B cell (primary cell): ENCODE measurements at regions not wholly inside any gene's neighbourhood (a gene's known extent, or its start where the extent isn't known, plus 50 kb on each side); places are given as distances from the start of the nearest gene placed in this dataset.

Experiments used
- ATAC-seq: fragments of 200-7000 bp; cut with Tn5 transposase; one replicate; pipeline ENCODE4 v1.10.0; 2021; ENCODE audit warnings: low read depth, mild to moderate bottlenecking, moderate number of reproducible peaks, moderate library complexity
- CTCF ChIA-PET: fragments of 350-600 bp; sonication (Branson Sonifier 250); formaldehyde crosslinking; loops from one replicate; lab custom pipeline; 2021; ENCODE audit warnings: antibody characterized with exemption, inconsistent platforms; lab: Charles Lee
- POLR2A ChIA-PET: fragments of 350-600 bp; sonication (Branson Sonifier 250); formaldehyde crosslinking; loops from one replicate; lab custom pipeline; 2021; ENCODE audit warnings: antibody characterized with exemption; lab: Charles Lee
- DNase-seq: peaks from one replicate; pipeline ENCODE4 v3.0.0; 2013
- H2AFZ ChIP-seq: 2 replicates; pipeline ENCODE4 v1.6.1; 2012; ENCODE audit warnings: mild to moderate bottlenecking, low read depth, low read length; ENCODE audit not compliant: insufficient read depth, poor library complexity, severe bottlenecking
- H3K27ac ChIP-seq, 2 donors: 1 replicate in 1 of 2; 2 replicates in 1 of 2; pipeline ENCODE4 v1.5.1; 2012 to 2013; ENCODE audit warnings: low read length in 2 of 2, mild to moderate bottlenecking in 2 of 2, moderate library complexity in 1 of 2
- H3K27me3 ChIP-seq, 4 experiments: fragments of 200-600 bp in 1 of 4; sonication (generic) in 1 of 4; replicated peaks in 1 of 4; 1 replicate in 2 of 4; 2 replicates in 2 of 4; pipeline versions ENCODE4 v1.6.1 to v1.7.0; 2013 to 2016; ENCODE audit warnings: low read length in 3 of 4, mild to moderate bottlenecking in 2 of 4, mixed read lengths in 1 of 4, moderate library complexity in 1 of 4; ENCODE audit not compliant: insufficient read depth in 4 of 4, control insufficient read depth in 3 of 4; ENCODE audit errors: control extremely low read depth in 1 of 4
- H3K36me3 ChIP-seq, 2 experiments: replicated peaks in 1 of 2; 1 replicate in 1 of 2; 2 replicates in 1 of 2; pipeline versions ENCODE4 v1.6.1 to v1.7.1; 2013; ENCODE audit warnings: low read length in 1 of 2; ENCODE audit not compliant: insufficient read depth in 2 of 2, control insufficient read depth in 1 of 2; ENCODE audit errors: control extremely low read depth in 1 of 2, extremely low read depth in 1 of 2
- H3K4me1 ChIP-seq, 2 donors: fragments of 200-600 bp in 1 of 2; sonication (generic) in 1 of 2; 1 replicate in 1 of 2; 2 replicates in 1 of 2; pipeline versions ENCODE4 v1.5.1 to v1.6.1; 2013 to 2017; ENCODE audit warnings: low read length in 2 of 2; ENCODE audit not compliant: control insufficient read depth in 2 of 2, insufficient read depth in 2 of 2
- H3K4me2 ChIP-seq: replicated peaks from 2 replicates; pipeline ENCODE3; 2012; ENCODE audit warnings: mild to moderate bottlenecking, low read depth, low read length; ENCODE audit not compliant: poor library complexity, severe bottlenecking
- H3K4me3 ChIP-seq, 5 experiments: fragments of 200-600 bp in 1 of 5; sonication (generic) in 1 of 5; 1 replicate in 3 of 5; 2 replicates in 2 of 5; pipeline versions ENCODE4 v1.5.1 to v1.7.0; 2011 to 2016; ENCODE audit warnings: low read length in 4 of 5, mild to moderate bottlenecking in 4 of 5, low read depth in 2 of 5, control low read depth in 1 of 5, moderate library complexity in 1 of 5; ENCODE audit not compliant: insufficient read depth in 1 of 5; ENCODE audit errors: control extremely low read depth in 1 of 5, extremely low read depth in 1 of 5
- H3K79me2 ChIP-seq: fragments of 200-600 bp; sonication (generic); one replicate; pipeline ENCODE4 v1.6.0; 2016; ENCODE audit warnings: low read length; ENCODE audit not compliant: control insufficient read depth, insufficient read depth
- H3K9ac ChIP-seq: fragments of 200-600 bp; sonication (generic); 2 replicates; pipeline ENCODE4 v1.6.1; 2017; ENCODE audit warnings: mild to moderate bottlenecking, low read length, moderate library complexity
- H3K9me3 ChIP-seq, 3 donors: one replicate each; pipeline versions ENCODE4 v1.6.1 to v1.7.1; 2013; ENCODE audit warnings: low read length in 2 of 3; ENCODE audit not compliant: control insufficient read depth in 2 of 3, insufficient read depth in 1 of 3; ENCODE audit errors: control extremely low read depth in 1 of 3
- H4K20me1 ChIP-seq: 2 replicates; pipeline ENCODE4 v1.6.0; 2012; ENCODE audit warnings: mild to moderate bottlenecking, low read length; ENCODE audit not compliant: insufficient read depth, control insufficient read depth, poor library complexity, severe bottlenecking
- H3K27ac Mint-ChIP-seq: one replicate; pipeline ENCODE4 v1.8.0; 2021; ENCODE audit warnings: mixed read lengths
- H3K27me3 Mint-ChIP-seq: one replicate; pipeline ENCODE4 v1.8.0; 2021; ENCODE audit warnings: mixed read lengths
- H3K4me1 Mint-ChIP-seq: one replicate; pipeline ENCODE4 v1.8.0; 2021; ENCODE audit warnings: mixed read lengths
- H3K4me3 Mint-ChIP-seq: one replicate; pipeline ENCODE4 v1.8.0; 2021; ENCODE audit warnings: mixed read lengths
- H3K9me3 Mint-ChIP-seq: one replicate; pipeline ENCODE4 v1.8.0; 2022; ENCODE audit warnings: mixed read lengths; ENCODE audit not compliant: insufficient read depth
- CTCF ChIP-seq: fragments of 200-600 bp; IDR thresholded peaks from one replicate; pipeline ENCODE4 v1.8.0; 2022; ENCODE audit warnings: antibody characterized with exemption, mild to moderate bottlenecking
- EZH2 ChIP-seq: IDR thresholded peaks from 2 replicates; pipeline ENCODE4 v1.6.1; 2012; ENCODE audit warnings: borderline replicate concordance, low read depth, mild to moderate bottlenecking, moderate library complexity, low read length; ENCODE audit not compliant: insufficient read depth, poor library complexity, severe bottlenecking
- WGBS: methylation state at CpG from one replicate; pipeline ENCODE4 v1.1.5; 2013; ENCODE audit warnings: missing lambda C conversion rate; ENCODE audit not compliant: insufficient coverage; 5-methylcytosine and 5-hydroxymethylcytosine counted together
- intact Hi-C: fragments of 100-400 bp; cut with micrococcal nuclease; formaldehyde crosslinking; loops from one replicate; pipeline ENCODE4 v1.10.0; 2022

DNA sequence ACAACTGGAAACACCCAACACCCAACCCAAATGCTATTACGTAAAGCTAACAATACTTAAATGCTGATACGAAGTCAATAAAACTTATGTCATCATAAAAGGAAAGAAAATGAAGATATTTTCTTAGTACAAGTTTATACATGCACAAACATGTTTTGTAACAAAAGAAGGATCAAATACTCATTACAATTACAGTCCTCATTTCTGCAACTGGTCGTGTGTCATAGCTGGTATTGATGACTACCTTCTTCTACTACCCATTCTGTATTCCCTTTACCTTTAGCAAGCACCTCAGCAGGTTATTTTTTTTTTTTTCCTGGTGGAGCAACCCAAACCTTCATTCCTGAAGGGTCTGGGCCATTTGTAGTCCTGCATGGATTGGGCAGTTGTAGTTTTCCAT is 1298.5 kb downstream of the SUCLG1 start:
- no peak overlapping the region for H3K9ac ChIP-seq
- intact Hi-C loops: no loop called here
- no peaks in the 10 kb centered on the region for H3K9me3 ChIP-seq
- H3K27ac ChIP-seq: no peak overlapping the region
- no peaks in the 10 kb centered on the region for H3K4me1 ChIP-seq
- TF ChIP-seq EZH2: no peak
- TF ChIP-seq CTCF: no peak
- no peak for DNase-seq
- H3K4me2 ChIP-seq: no peak overlapping the region
- no peak overlapping the region for H2AFZ ChIP-seq
- Mint-ChIP-seq H3K4me3 (no peak overlapping the region), H3K9me3 (peaks cover 10% of the 10 kb centered on the region), H3K27ac (no peak overlapping the region), H3K27me3 (no peaks in the 10 kb centered on the region), H3K4me1 (no peaks in the 10 kb centered on the region)
- H3K27me3 ChIP-seq: no peaks in the 10 kb centered on the region
- CTCF ChIA-PET: no interaction called here
- ATAC-seq: no peak
- no peaks in the 10 kb centered on the region for H4K20me1 ChIP-seq
- H3K4me3 ChIP-seq: no peak overlapping the region
- no peaks in the 10 kb centered on the region for H3K36me3 ChIP-seq
- POLR2A ChIA-PET: no interaction called here
- WGBS: no CpG with 5 or more reads among the region's 3 CpGs
- no peaks in the 10 kb centered on the region for H3K79me2 ChIP-seq

DNA sequence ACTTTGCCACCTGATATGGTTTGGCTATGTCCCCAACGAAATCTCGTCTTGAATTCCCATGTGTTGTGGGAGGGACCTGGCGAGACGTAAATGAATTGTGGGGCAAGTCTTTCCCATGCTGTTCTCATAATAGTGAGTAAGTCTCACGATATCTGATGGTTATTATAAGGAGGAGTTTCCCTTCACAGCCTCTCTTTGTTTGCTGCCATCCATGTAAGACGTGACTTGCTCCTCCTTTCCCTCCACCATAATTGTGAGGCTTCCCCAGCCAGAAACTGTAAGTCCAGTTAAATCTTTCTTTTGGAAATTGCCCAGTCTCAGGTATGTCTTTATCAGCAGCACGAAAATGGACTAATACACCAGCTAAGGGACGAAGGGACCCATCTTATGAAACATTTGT is 1303.3 kb downstream of the SUCLG1 start:
- Histone ChIP-seq H3K9ac (no peak overlapping the region), H3K9me3 (no peaks in the 10 kb centered on the region), H3K27me3 (no peaks in the 10 kb centered on the region), H3K79me2 (no peaks in the 10 kb centered on the region), H3K27ac (no peak overlapping the region), H4K20me1 (no peaks in the 10 kb centered on the region), H3K4me2 (no peak overlapping the region), H2AFZ (no peak overlapping the region), H3K36me3 (no peaks in the 10 kb centered on the region), H3K4me1 (no peaks in the 10 kb centered on the region), H3K4me3 (no peak overlapping the region)
- POLR2A ChIA-PET: no interaction called here
- peaks cover 2% of the 10 kb centered on the region for H3K9me3 Mint-ChIP-seq
- DNase-seq (no peak), ATAC-seq (no peak)
- H3K27me3 Mint-ChIP-seq: no peaks in the 10 kb centered on the region
- TF ChIP-seq CTCF: no peak
- TF ChIP-seq EZH2: no peak
- 83% methylated on average over 1 of the region's 8 CpGs for WGBS
- intact Hi-C loops: no loop called here
- H3K27ac Mint-ChIP-seq: no peak overlapping the region
- H3K4me3 Mint-ChIP-seq: no peak overlapping the region
- no peaks in the 10 kb centered on the region for H3K4me1 Mint-ChIP-seq
- CTCF ChIA-PET: no interaction called here
